GM18870 (cell line): ENCODE measurements at regions not wholly inside any gene's neighbourhood (a gene's known extent, or its start where the extent isn't known, plus 50 kb on each side); places are given as distances from the start of the nearest gene placed in this dataset.
"Not testable (repeated sequence)": the region's sequence is repeated elsewhere in the genome, so short reads cannot be mapped to it uniquely, and the experiment has no call there.

Source experiments
- ATAC-seq: cut with Tn5 transposase; IDR thresholded peaks from one replicate; pipeline ENCODE4 v1.9.1; 2021; ENCODE audit warnings: moderate library complexity; ENCODE audit not compliant: unreplicated experiment

- ATAC-seq = not testable (repeated sequence)
Measured at GRCh38 chr11:38595359-38596016, 1997.5 kb upstream of the RAG2 start.

GRCh38 chr11:38594895-38595294 lies 1996.9 kb upstream of the RAG2 start:
- ATAC-seq = no peak

- ATAC-seq = no peak
Measured at GRCh38 chr11:38593649-38594048, 1995.6 kb upstream of the RAG2 start.

GRCh38 chr11:38582756-38583155 lies 1984.7 kb upstream of the RAG2 start:
- ATAC-seq = no peak

GRCh38 chr11:38582151-38582550 lies 1984.1 kb upstream of the RAG2 start:
- no peak for ATAC-seq

GRCh38 chr11:38577769-38578168 lies 1979.7 kb upstream of the RAG2 start:
- no peak for ATAC-seq

GRCh38 chr11:38562562-38562961 lies 1964.5 kb upstream of the RAG2 start:
- no peak for ATAC-seq

GRCh38 chr11:38553148-38553547 lies 1955.1 kb upstream of the RAG2 start:
- no peak for ATAC-seq

GRCh38 chr11:38547462-38547861 lies 1949.4 kb upstream of the RAG2 start:
- no peak for ATAC-seq

GRCh38 chr11:38543986-38544385 lies 1946.0 kb upstream of the RAG2 start:
- ATAC-seq = no peak

GRCh38 chr11:38543311-38543710 lies 1945.3 kb upstream of the RAG2 start:
- ATAC-seq = no peak

- ATAC-seq = no peak
Measured at GRCh38 chr11:38538866-38539680, 1941.0 kb upstream of the RAG2 start.

- ATAC-seq = no peak
Measured at GRCh38 chr11:38530226-38530625, 1932.2 kb upstream of the RAG2 start.

GRCh38 chr11:38524945-38525344 lies 1926.9 kb upstream of the RAG2 start:
- ATAC-seq = no peak

- no peak for ATAC-seq
Measured at GRCh38 chr11:38517991-38518390, 1920.0 kb upstream of the RAG2 start.

GRCh38 chr11:38512830-38513229 lies 1914.8 kb upstream of the RAG2 start:
- ATAC-seq = not testable (repeated sequence)

- ATAC-seq = no peak
Measured at GRCh38 chr11:38510041-38510440, 1912.0 kb upstream of the RAG2 start.

- no peak for ATAC-seq
Measured at GRCh38 chr11:38503876-38504275, 1905.8 kb upstream of the RAG2 start.

- no peak for ATAC-seq
Measured at GRCh38 chr11:38498721-38499120, 1900.7 kb upstream of the RAG2 start.

- ATAC-seq = no peak
Measured at GRCh38 chr11:38491986-38492385, 1894.0 kb upstream of the RAG2 start.

GRCh38 chr11:38481391-38481790 lies 1883.4 kb upstream of the RAG2 start:
- no peak for ATAC-seq

GRCh38 chr11:38476808-38477575 lies 1879.0 kb upstream of the RAG2 start:
- ATAC-seq = no peak
